ENCODE measurements at regions not wholly inside any gene's neighbourhood (a gene's known extent, or its start where the extent isn't known, plus 50 kb on each side); places are given as distances from the start of the nearest gene placed in this dataset.

DNA sequence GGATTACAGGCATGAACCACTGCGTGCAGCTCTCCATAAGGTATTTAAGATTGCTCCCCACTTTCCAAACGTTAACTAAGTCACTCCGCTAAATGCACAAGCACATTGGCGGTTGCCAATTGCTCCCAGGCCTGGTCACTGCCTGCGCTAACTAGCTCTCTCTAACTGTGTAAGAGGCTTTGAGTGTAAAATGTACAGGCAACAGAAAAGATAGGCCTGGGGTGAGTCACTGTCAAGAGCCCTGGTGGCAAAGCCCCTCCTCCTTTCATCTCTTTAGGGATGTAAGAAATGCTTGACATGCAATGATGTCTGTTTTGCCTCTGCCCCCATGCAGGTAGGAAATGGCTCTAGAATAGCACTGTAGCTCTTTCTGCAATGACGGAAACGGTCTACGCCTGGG, 329.7 kb upstream of the GATB start (continued):
- no peak for TF ChIP-seq ZNF16 (tag by site-specific recombination; IDR thresholded peaks at IDR 0.05; ENCODE audit: low read depth)
- no peak for TF ChIP-seq ZFP37 (tag by site-specific recombination; IDR thresholded peaks at IDR 0.05)
- no peak for TF ChIP-seq ZNF202 (tag by site-specific recombination; IDR thresholded peaks at IDR 0.05; ENCODE audit: borderline replicate concordance)
- TF ChIP-seq ZNF792 (tag by site-specific recombination; IDR thresholded peaks at IDR 0.05), result no peak
- TF ChIP-seq PBX3 (CRISPR knock-in tag; IDR thresholded peaks at IDR 0.05), result no peak
- TF ChIP-seq, protein P1, sequence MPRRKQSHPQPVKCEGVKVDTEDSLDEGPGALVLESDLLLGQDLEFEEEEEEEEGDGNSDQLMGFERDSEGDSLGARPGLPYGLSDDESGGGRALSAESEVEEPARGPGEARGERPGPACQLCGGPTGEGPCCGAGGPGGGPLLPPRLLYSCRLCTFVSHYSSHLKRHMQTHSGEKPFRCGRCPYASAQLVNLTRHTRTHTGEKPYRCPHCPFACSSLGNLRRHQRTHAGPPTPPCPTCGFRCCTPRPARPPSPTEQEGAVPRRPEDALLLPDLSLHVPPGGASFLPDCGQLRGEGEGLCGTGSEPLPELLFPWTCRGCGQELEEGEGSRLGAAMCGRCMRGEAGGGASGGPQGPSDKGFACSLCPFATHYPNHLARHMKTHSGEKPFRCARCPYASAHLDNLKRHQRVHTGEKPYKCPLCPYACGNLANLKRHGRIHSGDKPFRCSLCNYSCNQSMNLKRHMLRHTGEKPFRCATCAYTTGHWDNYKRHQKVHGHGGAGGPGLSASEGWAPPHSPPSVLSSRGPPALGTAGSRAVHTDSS (tag by site-specific recombination; IDR thresholded peaks at IDR 0.05), result no peak
- TF ChIP-seq ZNF433 (tag by site-specific recombination; IDR thresholded peaks at IDR 0.05; ENCODE audit: low read depth), result no peak
- no peak for TF ChIP-seq ZNF221 (tag by site-specific recombination; IDR thresholded peaks at IDR 0.05; ENCODE audit: borderline replicate concordance)
- no peak for TF ChIP-seq PRDM1 (tag by site-specific recombination; IDR thresholded peaks at IDR 0.05)
- no peak for TF ChIP-seq ELK4 (IDR thresholded peaks at IDR 0.05; ENCODE audit: borderline replicate concordance, low read depth, low read length)

GRCh38 chr4:152089584-152089983, 328.8 kb upstream of the GATB start:
- no peak overlapping the region for H3K4me3 ChIP-seq (ENCODE audit: low read depth, low read length)
- POLR2A ChIA-PET, result no interaction called here
- no peaks in the 10 kb centered on the region for H3K4me1 ChIP-seq (ENCODE audit: control insufficient read depth, insufficient read depth, low read length)
- no peaks in the 10 kb centered on the region for H3K36me3 ChIP-seq (ENCODE audit: control insufficient read depth in 2 of 2, insufficient read depth in 1 of 2, low read length in 2 of 2)
- no peak overlapping the region for H3K27ac ChIP-seq (ENCODE audit: extremely low read depth, low read depth, low read length)
- CTCF ChIA-PET, result no interaction called here
- H3K9me3 ChIP-seq (ENCODE audit: control insufficient read depth, insufficient read depth, low read depth, low read length), result no peaks in the 10 kb centered on the region
- TF ChIP-seq ZNF354C (tag by site-specific recombination; IDR thresholded peaks at IDR 0.05; ENCODE audit: borderline replicate concordance, low read depth) (no peak), ZNF521 (tag by site-specific recombination; IDR thresholded peaks at IDR 0.05) (no peak), ZNF133 (tag by site-specific recombination; IDR thresholded peaks at IDR 0.05) (no peak), ZNF426 (tag by site-specific recombination; IDR thresholded peaks at IDR 0.05) (no peak), ZNF664 (tag by site-specific recombination; IDR thresholded peaks at IDR 0.05) (no peak), ZNF791 (tag by site-specific recombination; IDR thresholded peaks at IDR 0.05) (no peak), INSM2 (tag by site-specific recombination; IDR thresholded peaks at IDR 0.05) (no peak), ZNF350 (tag by site-specific recombination; IDR thresholded peaks at IDR 0.05) (no peak), ELK4 (IDR thresholded peaks at IDR 0.05; ENCODE audit: borderline replicate concordance, low read depth, low read length) (no peak), BCL11A (tag by site-specific recombination; IDR thresholded peaks at IDR 0.05; ENCODE audit: low read depth) (no peak), ZSCAN23 (tag by site-specific recombination; IDR thresholded peaks at IDR 0.05) (no peak), ZNF488 (tag by site-specific recombination; IDR thresholded peaks at IDR 0.05) (no peak), KLF9 (tag by site-specific recombination; IDR thresholded peaks at IDR 0.05; ENCODE audit: low read depth) (no peak), ZNF211 (tag by site-specific recombination; IDR thresholded peaks at IDR 0.05; ENCODE audit: low read depth) (no peak), GLI2 (tag by site-specific recombination; IDR thresholded peaks at IDR 0.05; ENCODE audit: borderline replicate concordance, low read depth) (no peak), ZNF626 (tag by site-specific recombination; IDR thresholded peaks at IDR 0.05) (no peak)
